ENCODE measurements at regions not wholly inside any gene's neighbourhood (a gene's known extent, or its start where the extent isn't known, plus 50 kb on each side); places are given as distances from the start of the nearest gene placed in this dataset.
"Not testable (repeated sequence)": the region's sequence is repeated elsewhere in the genome, so short reads cannot be mapped to it uniquely, and the experiment has no call there.

- no peak for TF ChIP-seq EZH2phosphoT487 (IDR thresholded peaks at IDR 0.05; ENCODE audit: borderline replicate concordance, low read depth)
- TF ChIP-seq RAD21 (IDR thresholded peaks at IDR 0.05; ENCODE audit: low read length): no peak
Observed at GRCh38 chr3:137695351-137695750, 68.8 kb upstream of the SOX14 start (continued).

- Histone ChIP-seq H3K36me3 (replicated peaks in 1 of 2; ENCODE audit: control insufficient read depth in 1 of 2, insufficient read depth in 2 of 2, low read length in 1 of 2) (no peaks in the 10 kb centered on the region), H3K27ac (ENCODE audit: low read depth in 2 of 2, low read length in 1 of 2) (no peak overlapping the region), H3F3A (replicated peaks; ENCODE audit: insufficient read depth) (no peaks in the 10 kb centered on the region), H4K20me1 (ENCODE audit: insufficient read depth) (no peaks in the 10 kb centered on the region), H3K4me3 (ENCODE audit: low read depth in 2 of 2, low read length in 1 of 2) (no peak overlapping the region), H3K9me2 (no peaks in the 10 kb centered on the region), H2AFZ (ENCODE audit: low read depth) (no peak overlapping the region), H3K9me3 (no peaks in the 10 kb centered on the region), H3K27me3 (ENCODE audit: insufficient read depth) (no peaks in the 10 kb centered on the region), H3K4me1 (ENCODE audit: control insufficient read depth in 1 of 2, insufficient read depth in 2 of 2, low read depth in 1 of 2, low read length in 1 of 2) (peaks cover 0 to 4% of the 10 kb centered on the region in 2 experiments; a peak in 1 of 4 replicates), H3K79me2 (ENCODE audit: insufficient read depth) (no peaks in the 10 kb centered on the region), H3K4me2 (no peak overlapping the region), H3K9ac (no peak overlapping the region)
- ChIA-PET POLR2A (no interaction called here), CTCF (interaction anchor here (0.6 to 1.4 kb wide), 21 partner anchors 9 to 598 kb away, joined by 3 to 8 read pairs (median 3); no protein-coding TSS in a partner anchor)
- DNase-seq: peak; percentile 26
- TF ChIP-seq ZBTB33 (IDR thresholded peaks at IDR 0.05; ENCODE audit: borderline replicate concordance, low read depth) (no peak), EP300 (IDR thresholded peaks at IDR 0.05; ENCODE audit: borderline replicate concordance in 1 of 2, low read depth in 1 of 2, low read length in 1 of 2) (no peak), RAD21 (IDR thresholded peaks at IDR 0.05; ENCODE audit: low read length) (peak; percentile 52), FOSL2 (IDR thresholded peaks at IDR 0.05; ENCODE audit: borderline replicate concordance, low read depth) (no peak), TAF1 (IDR thresholded peaks at IDR 0.05; ENCODE audit: borderline replicate concordance, low read depth, low read length) (no peak)
- WGBS (ENCODE audit: low lambda C conversion rate): 1% methylated on average over 3 of the region's 3 CpGs
Observed at GRCh38 chr3:137709011-137709601, 55.0 kb upstream of the SOX14 start.

GRCh38 chr3:137713965-137714364 lies 50.1 kb upstream of the SOX14 start:
- H3K27me3 ChIP-seq (ENCODE audit: insufficient read depth); H2AFZ ChIP-seq (ENCODE audit: low read depth); POLR2A ChIA-PET; H3K9me2 ChIP-seq; H3K4me3 ChIP-seq (ENCODE audit: low read depth in 2 of 2, low read length in 1 of 2); H3K4me1 ChIP-seq (ENCODE audit: control insufficient read depth in 1 of 2, insufficient read depth in 2 of 2, low read depth in 1 of 2, low read length in 1 of 2); DNase-seq; H3K79me2 ChIP-seq (ENCODE audit: insufficient read depth); H3K9me3 ChIP-seq; H3F3A ChIP-seq (replicated peaks; ENCODE audit: insufficient read depth); H3K9ac ChIP-seq; H4K20me1 ChIP-seq (ENCODE audit: insufficient read depth); H3K27ac ChIP-seq (ENCODE audit: low read depth in 2 of 2, low read length in 1 of 2); H3K36me3 ChIP-seq (replicated peaks in 1 of 2; ENCODE audit: control insufficient read depth in 1 of 2, insufficient read depth in 2 of 2, low read length in 1 of 2); H3K4me2 ChIP-seq; CTCF ChIA-PET: not testable (repeated sequence)
- WGBS (ENCODE audit: low lambda C conversion rate): 36% methylated on average over 5 of the region's 6 CpGs

Small RNAs in the stretch of these regions (small RNA-seq; reads per million reads assigned to genes)
- gene RNA5SP142: 0 to 5.7 (median 0) reads per million in 7 experiments

All from SK-N-SH (cell line).